HG02588 (cell line): ENCODE measurements at regions not wholly inside any gene's neighbourhood (a gene's known extent, or its start where the extent isn't known, plus 50 kb on each side); places are given as distances from the start of the nearest gene placed in this dataset.

Experiments used
- ATAC-seq: cut with Tn5 transposase; IDR thresholded peaks from one replicate; pipeline ENCODE4 v1.9.1; 2021; ENCODE audit warnings: mild to moderate bottlenecking, moderate library complexity; ENCODE audit not compliant: unreplicated experiment

DNA sequence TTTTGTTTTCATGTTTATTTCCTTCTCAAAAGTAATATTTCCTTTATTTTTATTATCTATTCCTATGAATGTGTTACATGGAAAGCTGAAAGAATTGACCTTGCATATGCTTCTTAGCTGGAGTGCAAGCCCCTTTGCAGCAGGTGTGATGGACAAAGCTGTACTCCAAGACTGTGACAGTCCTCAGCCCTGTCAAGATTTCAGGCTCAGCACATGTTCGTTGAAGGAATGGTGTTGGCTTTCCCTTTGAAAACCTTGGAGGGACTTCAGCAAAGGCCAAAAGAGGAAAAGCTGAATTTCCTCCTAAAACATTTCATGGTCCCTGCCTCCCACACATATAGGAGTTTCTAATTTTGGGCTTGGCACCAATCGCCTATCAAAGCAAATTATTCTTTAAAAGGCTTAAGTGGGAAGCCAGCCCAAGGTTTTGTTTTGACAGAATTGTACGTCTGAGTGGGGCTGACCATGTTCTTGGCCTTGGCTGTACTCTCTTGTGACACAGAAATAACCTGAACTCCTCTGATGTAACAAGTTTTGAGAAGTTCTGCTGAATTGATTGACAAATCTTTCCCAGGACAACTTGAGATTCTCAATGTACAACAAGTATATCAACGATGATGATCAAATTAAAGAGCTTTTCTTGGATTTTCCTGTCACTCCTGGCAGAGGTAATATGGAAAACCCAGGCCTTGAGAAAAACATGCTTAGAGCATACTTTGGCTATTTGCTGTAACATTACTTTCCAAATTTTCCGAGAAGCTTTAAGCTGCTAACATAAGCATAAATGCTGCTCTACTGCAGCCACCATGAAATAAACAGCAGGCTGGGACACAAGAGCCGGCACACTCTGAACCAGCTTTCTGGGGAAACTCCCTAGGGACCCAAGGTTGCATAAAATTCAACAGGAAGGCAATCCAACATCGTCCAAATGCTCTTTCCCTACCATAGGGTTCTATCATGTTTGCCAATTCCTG lies 135.7 kb upstream of the ZNF648 start:
- ATAC-seq = no peak

DNA sequence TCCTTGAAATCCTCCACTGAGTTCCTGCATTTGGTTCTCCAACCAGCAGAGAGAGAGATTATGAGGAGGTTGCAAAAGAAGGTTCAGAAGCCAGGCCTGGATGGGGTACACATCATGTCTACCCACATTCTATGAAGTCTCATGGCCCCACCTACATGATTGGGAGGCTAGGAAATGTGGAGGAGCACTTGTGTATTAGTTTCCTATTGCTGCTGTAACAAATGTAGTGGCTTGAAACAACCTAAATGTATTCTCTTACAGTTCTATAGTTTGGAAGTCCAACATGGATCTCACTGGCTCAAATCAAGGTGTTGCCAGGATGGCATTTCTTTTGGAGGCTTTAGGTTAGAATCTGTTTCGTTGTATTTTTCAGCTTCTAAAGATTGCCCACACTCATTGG lies 134.2 kb upstream of the ZNF648 start:
- ATAC-seq = no peak

DNA sequence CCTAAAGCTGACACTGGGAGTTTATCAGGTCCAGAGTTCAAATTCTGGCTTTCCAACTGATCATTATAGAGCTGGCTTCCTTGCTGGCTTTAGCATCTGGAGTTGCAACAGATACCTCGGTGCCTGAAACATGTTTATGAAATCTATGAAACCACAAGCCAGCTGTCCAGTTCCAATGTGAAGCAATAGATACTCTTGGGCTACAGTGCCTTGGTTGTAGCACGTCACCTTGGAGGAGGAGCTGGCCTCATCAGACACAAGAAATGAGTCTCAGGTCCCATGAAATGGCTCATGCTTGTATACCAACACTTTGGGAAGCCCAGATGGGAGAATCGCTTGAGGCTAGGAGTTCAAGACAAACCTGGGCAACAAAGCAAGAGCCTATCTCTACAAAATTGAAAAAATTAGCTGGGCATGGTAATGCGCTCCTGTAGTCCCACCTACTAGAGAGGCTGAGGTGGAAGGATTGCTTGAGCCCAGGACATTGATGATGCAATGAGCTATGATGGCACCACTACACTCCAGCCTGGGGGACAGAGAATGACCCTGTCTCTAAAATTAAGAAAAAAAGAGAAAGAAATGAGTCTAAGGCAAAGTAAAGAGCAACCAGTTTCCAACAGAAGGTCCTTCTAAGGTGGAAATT lies 132.5 kb upstream of the ZNF648 start:
- ATAC-seq = no peak

DNA sequence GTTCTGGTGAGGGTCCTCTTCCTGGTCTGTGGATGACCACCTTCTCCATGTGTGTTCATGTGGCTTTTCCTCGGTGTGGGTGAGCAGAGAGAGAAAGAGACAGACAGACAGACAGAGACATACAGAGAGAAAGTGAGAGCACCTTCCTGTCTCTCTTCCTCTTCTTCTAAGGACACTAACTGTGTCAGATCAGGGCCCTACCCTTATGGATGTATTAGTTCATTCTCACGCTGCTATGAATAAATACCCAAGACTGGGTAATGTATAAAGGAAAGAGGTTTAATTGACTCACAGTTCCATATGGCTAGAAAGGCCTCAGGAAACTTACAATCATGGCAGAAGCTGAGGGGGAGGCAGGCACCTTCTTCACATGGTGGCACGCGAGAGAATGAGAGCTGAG lies 131.5 kb upstream of the ZNF648 start:
- ATAC-seq = no peak

GRCh38 chr1:182192215-182192614 lies 130.7 kb upstream of the ZNF648 start:
- no peak for ATAC-seq

DNA sequence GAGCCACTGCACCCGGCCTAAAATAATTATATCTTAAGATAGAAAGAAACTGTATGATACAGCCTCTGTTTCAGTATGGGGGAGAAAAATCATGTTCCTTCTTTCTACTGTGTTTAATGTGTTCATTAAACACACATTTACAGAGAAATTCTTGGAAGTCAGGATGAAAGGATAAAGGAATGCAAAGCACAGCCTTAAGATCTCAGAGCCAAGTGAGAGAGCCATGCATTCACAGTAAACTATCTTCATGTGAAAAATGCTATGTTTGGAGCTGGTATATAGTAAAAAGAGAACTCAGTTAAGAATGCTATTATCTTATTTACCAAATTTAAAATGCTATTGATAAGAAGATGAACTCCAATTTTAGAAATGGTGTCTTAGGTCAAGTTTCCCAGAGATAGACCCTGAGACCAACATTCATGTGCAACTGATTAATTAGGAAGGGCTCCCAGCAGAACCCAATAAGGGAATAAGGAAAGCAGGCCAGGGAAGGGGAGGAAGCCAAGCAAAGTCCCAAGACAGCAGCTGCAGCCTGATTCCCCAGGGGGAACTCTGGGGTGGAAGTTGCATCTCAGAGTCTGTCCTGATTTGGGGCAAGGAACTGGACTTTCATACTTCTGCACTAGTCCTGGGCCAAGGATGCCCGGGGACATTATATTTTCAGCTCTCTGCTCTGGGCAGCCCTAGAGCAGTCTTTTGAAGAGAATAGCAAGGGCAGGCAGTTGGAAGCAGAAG lies 130.0 kb upstream of the ZNF648 start:
- no peak for ATAC-seq

- no peak for ATAC-seq
Measured at GRCh38 chr1:182189535-182190066, 128.1 kb upstream of the ZNF648 start.

- no peak for ATAC-seq
Measured at GRCh38 chr1:182186757-182187146, 125.2 kb upstream of the ZNF648 start.

DNA sequence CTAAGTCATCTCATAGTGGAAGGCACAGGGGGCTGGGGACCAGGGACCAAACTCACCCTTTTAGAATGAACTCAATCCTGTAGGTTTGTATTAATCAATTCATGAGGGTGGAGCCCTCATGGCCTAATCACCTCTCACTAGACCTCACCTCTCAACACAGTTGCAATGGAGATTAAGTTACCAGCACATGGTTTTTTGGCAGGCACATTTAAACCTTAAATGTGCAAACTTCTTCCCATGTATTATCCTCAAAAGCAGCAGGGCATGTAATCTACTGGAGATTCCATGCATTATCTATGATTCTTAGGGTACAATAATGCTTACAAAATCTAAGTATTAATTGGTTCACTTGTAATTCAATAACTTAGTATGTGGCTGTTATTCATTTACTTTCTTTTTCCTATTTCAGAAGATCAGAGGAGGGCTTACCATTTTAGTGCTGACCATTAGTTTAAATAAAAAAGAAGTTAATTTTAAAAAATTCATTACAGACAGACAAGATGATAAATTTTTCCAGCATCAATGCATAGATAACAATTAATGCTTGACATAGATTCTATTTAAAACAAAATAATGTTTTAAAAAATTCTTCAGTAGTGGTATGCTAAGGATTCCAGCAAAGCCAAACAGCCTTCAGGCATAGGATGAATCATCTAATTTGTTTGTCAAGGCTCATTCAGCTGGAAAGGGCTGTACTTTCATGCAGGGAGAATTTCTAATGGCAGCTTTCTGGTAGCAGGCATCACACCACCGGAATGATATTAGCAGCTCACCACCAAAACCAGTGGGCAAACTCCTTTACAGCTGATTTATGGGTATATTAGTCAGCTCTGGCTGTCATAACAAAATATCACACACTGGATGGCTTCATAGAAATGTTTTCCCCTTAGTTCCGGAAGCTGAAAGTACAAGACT lies 124.6 kb upstream of the ZNF648 start:
- no peak for ATAC-seq

- ATAC-seq = no peak
Measured at GRCh38 chr1:182185136-182185535, 123.6 kb upstream of the ZNF648 start.

GRCh38 chr1:182183606-182184005 lies 122.1 kb upstream of the ZNF648 start:
- no peak for ATAC-seq

DNA sequence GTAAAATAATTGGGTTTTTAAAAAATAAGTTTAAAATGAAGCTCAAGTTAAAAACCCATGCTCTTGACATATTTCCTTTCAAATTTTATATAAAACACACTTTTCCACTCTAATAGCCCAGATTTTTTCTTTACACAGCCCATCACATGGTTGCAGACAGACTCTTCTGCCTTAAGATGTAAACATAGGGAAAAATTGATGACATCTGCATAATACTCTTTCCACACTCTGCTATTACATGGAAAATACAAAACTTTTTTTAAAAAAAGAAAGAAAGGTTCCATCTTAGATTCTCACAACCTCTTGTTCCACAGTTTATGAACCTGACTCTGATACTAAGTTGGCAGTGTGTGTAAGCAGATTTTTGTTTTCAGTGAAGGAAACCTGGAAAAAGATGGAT lies 120.8 kb upstream of the ZNF648 start:
- ATAC-seq = no peak

- ATAC-seq = no peak
Measured at GRCh38 chr1:182181167-182181572, 119.7 kb upstream of the ZNF648 start.

DNA sequence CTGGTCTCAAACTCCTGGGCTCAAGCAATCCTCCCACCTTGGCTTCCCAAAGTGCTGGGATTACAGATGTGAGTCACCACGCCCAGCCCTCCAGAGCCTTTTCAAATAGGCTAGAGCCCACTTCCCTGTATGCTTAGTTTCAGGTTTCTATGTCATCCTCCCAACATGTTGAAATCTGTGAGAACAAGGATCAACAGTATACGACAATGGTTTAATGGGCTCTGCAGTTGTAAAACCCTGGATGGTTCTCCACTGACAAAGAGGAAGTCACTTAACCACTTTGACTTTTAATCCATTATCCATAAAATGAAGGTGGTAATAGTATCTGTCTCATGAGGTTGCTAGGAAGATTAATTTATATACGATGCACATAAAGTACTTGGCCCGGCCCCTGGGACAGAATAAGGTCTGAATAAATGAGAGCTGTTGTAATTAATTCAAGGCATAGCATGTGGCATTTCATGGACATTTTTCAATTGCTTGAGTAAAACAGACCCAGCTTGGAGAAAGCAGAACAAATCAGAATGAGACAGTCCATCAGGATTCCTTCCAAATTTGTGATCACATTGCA lies 113.9 kb upstream of the ZNF648 start:
- no peak for ATAC-seq

GRCh38 chr1:182174513-182174855 lies 113.0 kb upstream of the ZNF648 start:
- no peak for ATAC-seq

DNA sequence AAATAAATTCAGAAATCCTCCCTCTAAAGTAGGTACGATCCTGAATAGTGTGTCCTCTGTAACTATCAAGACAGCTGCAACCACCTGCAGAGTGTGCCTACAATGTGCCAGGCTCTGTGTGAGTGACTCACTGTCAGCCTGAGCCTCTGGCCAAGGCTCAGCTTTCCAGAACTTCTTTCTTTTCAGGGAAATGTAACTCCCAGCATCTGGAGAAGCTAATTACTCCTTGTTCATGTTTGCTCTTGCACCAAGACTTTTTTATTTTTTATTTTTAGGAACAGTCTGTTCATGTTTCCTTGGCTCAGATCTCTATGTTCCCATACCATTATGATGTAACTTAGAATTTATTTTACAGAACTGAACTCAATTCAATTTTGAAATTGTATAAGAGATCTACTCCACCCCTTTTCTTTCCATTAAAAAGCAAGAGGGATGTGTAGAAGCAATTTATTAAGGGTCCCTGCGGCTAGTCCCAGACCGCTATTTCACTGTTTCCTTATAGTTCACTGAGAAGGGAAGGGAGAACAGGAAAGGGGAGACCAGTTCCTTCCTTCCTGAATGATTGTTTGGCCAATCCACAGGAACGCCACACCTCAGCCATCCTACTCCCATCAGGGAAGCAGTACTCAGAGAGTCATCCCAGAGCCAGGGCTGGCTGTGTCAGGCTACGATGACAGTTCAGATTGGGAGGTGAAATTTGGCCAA lies 112.4 kb upstream of the ZNF648 start:
- no peak for ATAC-seq

GRCh38 chr1:182172699-182173098 lies 111.2 kb upstream of the ZNF648 start:
- ATAC-seq = no peak

DNA sequence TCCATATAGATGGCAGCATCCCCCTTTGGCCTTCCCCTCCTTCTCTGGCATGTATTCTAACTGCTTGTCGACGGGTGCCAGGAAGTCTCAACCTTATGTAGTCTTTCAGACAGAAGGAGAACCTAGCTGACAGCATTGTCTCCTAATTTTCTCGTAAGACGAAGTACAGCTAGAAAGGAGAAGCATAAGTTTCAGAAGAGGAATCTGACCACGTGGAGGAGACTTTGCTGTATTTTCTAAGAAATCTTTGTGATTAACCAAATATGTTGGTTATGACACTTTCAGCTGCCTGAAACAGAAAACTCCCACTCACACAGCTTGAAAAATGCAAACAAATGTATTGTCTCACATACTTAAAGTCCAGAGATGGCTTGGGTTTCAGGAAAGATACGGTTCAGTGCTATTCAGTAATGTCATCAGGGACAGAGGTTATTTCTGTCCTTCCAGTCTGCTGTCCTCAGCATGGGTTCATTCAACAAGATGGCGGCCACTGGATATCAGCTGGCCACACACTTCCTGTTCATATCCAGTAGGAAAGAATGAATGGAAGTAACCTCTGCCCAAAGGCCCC lies 109.5 kb upstream of the ZNF648 start:
- ATAC-seq = peak; percentile 50

DNA sequence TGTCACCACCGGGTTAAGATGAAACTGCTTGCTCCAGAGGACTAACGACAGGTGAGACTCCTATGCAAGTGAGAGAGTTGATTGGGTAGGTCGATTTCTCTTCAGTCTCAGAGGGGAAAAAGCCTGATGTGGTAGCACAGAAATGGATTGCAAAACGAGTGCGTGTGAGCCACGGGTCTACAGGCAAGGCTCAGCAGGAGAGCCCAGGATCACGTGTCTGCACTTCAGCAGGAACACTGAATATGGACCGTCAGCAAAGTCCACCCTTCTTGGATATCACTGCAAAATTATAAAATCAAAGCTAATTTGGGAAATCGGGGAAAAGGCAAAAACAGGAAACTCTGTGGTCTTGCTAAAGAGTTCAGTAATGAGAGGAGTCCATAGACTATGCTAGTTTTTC lies 107.7 kb upstream of the ZNF648 start:
- no peak for ATAC-seq
